NCI-H2081 (cell line): ENCODE measurements at regions not wholly inside any gene's neighbourhood (a gene's known extent, or its start where the extent isn't known, plus 50 kb on each side); places are given as distances from the start of the nearest gene placed in this dataset.
"Not testable (repeated sequence)": the region's sequence is repeated elsewhere in the genome, so short reads cannot be mapped to it uniquely, and the experiment has no call there.

Experiments
- DNase-seq, 2 experiments: peaks; one replicate each; lab custom pipeline; 2025; lab: John Stamatoyannopoulos, UW

DNA sequence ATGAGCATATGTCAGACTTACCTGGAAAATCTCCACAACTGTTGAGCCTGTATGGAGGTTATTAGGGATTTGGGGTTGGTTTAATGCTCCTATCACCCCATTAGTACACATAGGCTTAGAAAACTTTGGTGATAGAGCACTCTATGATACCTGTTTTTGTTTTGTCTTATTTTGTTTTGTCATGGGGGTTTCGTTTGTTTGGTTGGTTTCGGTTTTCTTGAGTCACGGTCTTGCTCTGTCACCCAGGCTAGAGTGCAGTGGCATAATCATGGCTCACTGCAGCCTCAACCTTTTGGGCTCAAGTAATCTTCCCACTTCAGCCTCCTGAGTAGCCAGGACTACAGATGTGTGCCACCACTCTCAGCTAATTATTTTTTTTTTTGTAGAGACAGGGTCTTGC, 70.0 kb downstream of the MZT1 start:
- no peak for DNase-seq

- no peak for DNase-seq
These were observed 71.1 kb downstream of the MZT1 start for GRCh38 chr13:72656357-72656756.

- no peak for DNase-seq
These were observed 73.9 kb downstream of the MZT1 start for GRCh38 chr13:72653506-72653905.

DNA sequence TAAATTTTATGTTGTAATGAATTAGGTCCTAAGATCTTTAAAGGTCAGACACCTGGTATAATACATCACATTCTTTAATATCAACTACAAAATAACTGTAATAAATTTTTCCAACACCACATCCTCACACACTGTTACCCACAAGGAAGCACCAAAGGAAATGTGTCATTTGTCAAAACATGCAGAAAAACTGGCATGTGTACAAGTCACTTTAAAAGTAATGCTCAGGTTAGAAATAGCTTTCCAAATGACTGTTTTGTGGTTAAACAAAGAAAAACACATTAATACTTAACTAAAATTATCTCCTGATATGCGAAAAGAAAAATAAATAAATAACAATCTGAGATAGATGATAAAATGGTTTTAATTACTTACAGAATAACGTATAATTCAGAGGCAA, 74.7 kb downstream of the MZT1 start:
- no peak for DNase-seq

- DNase-seq, result peak in 1 of 2 experiments; percentile 5
These were observed 76.3 kb downstream of the MZT1 start for GRCh38 chr13:72651144-72651543.

- no peak for DNase-seq
These were observed 77.3 kb downstream of the MZT1 start for GRCh38 chr13:72650051-72650700.

- DNase-seq, result no peak
These were observed 78.8 kb downstream of the MZT1 start for GRCh38 chr13:72648513-72649065.

- DNase-seq, result no peak
These were observed 80.0 kb downstream of the MZT1 start for GRCh38 chr13:72647422-72647821.

DNA sequence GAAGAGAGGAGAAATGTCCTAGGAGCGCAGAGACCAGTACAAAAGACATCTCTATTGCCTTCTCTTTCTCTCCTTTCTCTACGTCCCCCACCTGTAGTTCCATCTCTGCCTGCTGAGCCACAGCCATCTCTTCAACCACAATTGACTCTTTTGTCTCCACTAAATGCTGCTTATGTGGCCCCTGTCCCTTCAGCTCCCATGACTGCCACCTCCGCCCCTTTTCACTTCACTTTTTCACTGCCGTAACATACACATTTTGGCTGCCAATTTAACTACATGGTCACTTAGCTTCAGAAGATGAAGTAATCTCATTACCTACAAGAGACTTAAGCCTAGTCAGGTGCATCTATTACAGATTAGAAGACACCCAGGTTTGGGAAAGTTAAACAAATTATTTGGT, 81.9 kb downstream of the MZT1 start:
- DNase-seq, result no peak

GRCh38 chr13:72643311-72643989, 84.0 kb downstream of the MZT1 start:
- DNase-seq, result peak; percentile 5 to 22

DNA sequence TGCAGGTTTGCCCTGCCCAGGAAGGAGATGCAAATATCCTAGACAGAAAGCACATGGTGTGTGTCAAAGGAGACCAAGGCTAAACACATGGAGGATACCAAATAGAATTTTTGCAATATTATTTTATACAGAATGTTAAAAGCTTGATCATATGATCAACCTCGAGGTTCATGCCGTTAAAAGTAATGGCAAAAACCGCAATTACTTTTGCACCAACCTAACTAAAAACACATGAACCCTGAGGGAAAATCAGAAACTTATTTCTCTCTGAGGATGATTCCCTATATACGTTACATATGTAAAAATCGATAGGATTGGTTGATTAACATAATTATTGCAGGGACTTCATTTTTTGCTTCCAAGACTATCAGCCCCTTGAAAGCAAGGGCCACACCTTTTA, 88.1 kb downstream of the MZT1 start:
- DNase-seq, result no peak

GRCh38 chr13:72638059-72638815, 89.2 kb downstream of the MZT1 start:
- no peak for DNase-seq

DNA sequence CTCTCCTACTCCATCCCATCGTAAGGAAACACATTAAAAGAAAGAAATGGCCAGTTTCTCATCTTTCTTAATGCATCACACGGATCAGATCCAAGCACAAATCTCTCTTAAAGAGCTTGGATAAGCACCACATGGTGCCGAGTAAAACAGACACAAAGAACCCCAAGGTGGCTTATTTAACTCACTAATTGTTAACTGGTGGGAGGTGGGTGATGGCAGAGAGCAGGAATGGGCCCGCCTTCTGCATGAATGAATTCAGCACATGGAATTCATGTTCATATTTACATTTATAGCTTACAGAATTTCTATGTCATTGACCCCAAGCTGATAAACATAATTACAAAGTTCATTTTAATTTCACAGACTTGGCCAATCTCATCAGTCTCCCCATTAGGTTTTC, 89.9 kb downstream of the MZT1 start:
- no peak for DNase-seq

- DNase-seq, result no peak
These were observed 92.6 kb downstream of the MZT1 start for GRCh38 chr13:72634859-72635258.

DNA sequence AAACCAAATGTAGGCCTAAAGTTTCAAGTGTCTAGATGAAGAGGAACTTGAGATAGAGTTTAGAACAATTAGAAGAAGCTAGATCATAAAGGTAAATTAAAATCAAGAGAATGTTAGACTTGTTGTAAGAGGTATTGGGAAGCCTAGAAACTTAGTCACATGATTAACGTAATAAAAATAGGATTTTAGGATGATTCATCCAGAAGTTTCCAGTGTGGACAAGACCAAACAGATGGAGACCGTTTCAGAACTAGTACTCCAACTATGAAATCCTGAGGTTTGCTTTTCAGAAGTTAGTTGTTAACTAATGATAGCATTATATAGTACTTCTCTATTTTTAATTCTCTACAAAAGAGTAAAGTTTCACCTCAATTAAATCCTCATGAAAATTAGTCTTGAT, 104.9 kb downstream of the MZT1 start:
- DNase-seq, result no peak

DNA sequence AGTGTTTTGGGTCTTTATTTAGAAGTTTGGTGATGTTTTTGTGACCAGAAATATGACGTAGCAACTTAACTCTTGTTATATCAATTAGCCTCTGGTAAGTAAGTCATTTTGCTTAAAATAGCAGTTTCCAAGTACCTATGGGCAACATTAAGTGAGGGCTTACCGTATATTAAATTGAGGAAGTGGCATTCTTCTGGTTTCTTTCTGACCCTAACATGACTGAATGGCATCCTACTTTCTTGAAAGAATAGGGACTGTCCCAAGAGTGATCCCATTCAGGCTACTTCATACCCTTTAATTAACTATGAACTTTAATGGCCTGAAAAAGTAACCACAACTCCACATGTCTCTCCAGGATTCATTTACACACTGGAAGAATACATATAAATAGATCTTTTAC, 106.6 kb downstream of the MZT1 start:
- DNase-seq, result no peak

DNA sequence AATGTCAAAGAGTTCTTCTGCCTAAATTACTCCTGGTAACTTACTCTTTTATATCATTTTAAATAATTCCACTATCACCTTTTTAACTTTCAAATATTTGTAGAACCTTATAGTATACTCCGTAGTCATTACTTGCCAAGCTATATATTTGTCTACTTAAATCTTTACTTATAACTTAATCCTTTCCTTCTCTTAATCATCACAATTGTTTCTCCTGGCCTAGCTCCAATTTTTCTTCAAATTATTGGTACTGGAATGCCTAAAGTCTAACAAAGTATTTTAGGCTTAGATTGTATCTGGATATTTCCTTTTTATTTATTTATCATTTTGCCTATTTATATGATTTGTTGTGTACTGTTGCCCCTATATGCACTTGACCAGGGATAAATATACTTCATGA, 109.5 kb downstream of the MZT1 start:
- DNase-seq, result no peak

- no peak for DNase-seq
These were observed 110.2 kb downstream of the MZT1 start for GRCh38 chr13:72617186-72617585.

- DNase-seq, result not testable (repeated sequence)
These were observed 117.1 kb downstream of the MZT1 start for GRCh38 chr13:72610251-72610891.

GRCh38 chr13:72599178-72599743, 128.2 kb downstream of the MZT1 start:
- DNase-seq, result no peak

GRCh38 chr13:72590091-72590740, 137.2 kb downstream of the MZT1 start:
- no peak for DNase-seq

DNA sequence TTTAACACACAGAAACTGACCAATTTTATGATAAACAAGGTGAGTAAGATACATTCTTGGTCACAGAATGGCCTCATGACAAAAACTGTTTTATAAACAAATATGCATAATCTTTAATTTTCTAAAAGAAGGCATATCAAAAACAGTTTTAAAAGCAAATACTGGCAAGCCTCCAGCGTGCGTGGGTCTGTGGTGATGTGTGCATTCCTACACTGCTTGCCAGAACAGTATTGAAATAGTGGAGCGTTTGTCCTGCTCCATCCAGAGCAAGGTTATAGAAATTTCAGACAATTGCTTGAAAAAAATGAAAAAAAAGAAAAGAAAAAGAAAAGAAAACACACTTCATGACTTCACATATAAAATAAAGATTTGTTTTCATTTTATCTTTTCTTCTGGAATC, 140.9 kb downstream of the MZT1 start:
- DNase-seq, result no peak
